Medulla oblongata (tissue), 1 donor: ENCODE measurements at regions not wholly inside any gene's neighbourhood (a gene's known extent, or its start where the extent isn't known, plus 50 kb on each side); places are given as distances from the start of the nearest gene placed in this dataset.
A peak's percentile ranks its signal among the peaks of the same experiment; 100 is the strongest.

Experiments
- DNase-seq: peaks from one replicate; pipeline ENCODE4 v3.0.0-alpha.2; 2015; ENCODE audit errors: extremely low spot score

DNA sequence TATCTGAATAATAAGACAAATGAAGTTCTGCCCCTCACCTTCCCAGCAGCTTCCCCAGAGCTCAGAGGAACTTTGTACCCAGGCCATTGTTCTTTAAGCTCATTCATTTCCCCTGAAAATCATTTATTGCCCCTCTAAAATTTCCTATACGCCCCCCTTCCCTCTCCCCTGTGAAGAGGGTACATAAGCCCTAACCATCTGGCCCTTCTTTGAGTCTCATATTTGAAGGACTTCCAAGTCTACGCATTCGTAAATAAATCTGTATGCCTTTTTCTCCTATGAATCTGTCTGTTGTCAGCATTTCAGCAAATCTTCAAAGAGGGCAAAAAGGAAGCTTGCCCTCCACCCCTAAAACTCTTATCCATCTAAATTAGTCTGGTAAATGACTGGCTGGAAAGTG lies 73.1 kb upstream of the DST start:
- DNase-seq = no peak

- no peak for DNase-seq
Measured at GRCh38 chr6:56714982-56715456, 72.3 kb upstream of the DST start.

- no peak for DNase-seq
Measured at GRCh38 chr6:56714273-56714672, 71.6 kb upstream of the DST start.

DNA sequence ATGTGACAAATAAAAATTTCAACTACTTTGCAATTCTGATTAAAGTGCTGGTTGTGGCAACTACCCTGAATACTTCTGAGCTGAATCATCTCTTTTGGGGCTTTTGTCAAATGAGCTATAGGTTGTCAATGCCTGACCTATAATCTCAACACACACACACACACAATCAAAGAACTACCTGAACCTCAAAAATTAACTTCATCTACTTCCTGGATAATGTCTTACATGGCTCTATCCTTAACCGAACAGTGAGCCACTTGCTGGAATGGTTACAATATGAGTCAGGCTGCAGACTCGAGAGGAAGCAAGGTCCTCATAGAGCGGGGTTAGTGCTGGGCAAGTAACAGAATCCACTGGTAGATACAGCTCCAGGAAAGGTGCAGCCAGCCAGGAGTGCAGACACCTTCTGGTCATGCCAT lies 70.6 kb upstream of the DST start:
- no peak for DNase-seq

- no peak for DNase-seq
Measured at GRCh38 chr6:56710967-56711366, 68.3 kb upstream of the DST start.

- DNase-seq = no peak
Measured at GRCh38 chr6:56709650-56710049, 67.0 kb upstream of the DST start.

DNA sequence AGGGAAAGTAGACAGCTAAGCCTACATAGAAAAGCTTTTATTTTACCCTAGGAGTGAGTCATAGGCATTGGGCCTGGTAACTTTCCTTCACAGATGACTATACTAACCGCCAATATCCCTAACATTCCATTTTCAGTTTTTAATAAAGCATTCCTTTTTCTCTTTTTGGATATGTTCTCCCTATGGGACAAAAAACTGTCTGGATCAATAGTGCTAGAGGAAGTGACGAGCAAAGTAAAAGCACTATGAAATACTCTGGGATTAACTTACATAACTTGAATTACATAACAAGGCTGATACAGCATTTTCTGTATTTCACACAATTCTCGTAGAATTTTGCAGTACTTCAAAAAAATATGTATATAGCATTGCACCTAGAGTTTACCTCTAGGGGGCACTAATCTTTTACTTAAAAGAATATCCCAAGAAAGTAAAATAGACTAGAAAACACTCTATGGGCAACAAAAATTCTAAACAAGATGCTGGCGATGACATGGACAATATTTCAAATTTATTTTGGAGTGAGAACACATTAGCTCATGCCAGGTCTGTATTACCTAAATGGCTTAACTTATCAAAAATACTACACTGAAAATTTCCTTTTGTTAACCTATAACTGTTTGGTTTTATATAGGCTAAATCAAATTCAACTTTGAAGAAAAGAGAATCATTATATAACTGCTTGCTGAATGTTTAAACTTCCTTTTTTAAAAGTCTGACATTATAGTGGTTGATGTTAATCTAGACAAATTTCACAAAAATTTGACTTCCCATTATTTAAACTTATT lies 66.3 kb upstream of the DST start:
- peak; percentile 66 for DNase-seq

DNA sequence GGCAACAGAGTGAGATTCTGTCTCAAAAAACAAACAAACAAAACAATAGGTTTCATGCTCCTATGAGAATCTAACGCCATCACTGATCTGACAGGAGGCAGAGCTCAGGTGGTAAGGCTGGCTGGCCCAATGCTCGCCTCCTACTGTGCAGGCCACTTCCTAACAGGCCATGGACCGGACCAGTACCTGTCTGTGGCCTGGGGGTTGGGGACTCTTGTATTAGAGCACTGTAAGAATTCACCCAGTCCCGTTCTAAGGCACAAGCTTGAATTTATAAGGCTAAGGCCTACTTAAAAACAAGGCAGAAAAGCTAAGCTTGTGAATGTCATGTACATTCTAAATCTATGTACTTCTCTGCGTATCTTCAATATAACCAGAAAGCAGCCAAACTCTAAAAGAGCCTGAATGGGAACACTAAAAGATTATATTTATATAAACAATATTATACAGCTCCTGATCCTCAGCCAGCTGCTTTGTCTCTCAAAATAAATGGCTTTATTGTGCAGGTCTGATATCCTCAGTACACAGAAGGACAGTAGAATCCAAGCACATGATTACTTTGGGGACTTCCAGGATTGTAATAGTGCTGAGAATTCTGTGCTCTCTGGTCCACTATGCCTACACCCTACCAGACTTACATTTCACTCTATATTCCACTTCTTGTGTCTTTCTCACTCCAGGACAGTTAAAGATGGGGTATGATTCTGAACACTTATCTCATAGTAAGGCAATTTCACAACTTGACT lies 64.5 kb upstream of the DST start:
- DNase-seq = peak; percentile 79

GRCh38 chr6:56699066-56699654 lies 56.5 kb upstream of the DST start:
- peak; percentile 74 for DNase-seq

GRCh38 chr6:56695702-56696101 lies 53.0 kb upstream of the DST start:
- no peak for DNase-seq

DNA sequence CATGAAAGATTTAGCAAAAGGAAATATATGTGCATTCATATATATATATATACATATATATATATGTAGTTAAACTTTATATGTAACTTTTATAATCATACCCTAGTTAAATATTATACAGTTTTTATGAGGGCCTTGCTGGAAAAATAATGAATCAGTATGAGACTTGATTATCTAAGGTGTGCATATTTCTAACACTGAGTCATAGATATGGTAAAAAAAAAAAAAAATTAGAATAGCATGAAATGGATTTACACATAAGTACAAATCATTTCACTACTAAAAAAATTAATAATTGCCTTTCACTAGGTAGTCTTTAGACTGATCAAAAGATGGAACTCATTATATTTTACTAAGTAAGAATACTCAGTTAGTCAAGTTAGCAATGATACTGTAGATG lies 51.3 kb upstream of the DST start:
- no peak for DNase-seq

DNA sequence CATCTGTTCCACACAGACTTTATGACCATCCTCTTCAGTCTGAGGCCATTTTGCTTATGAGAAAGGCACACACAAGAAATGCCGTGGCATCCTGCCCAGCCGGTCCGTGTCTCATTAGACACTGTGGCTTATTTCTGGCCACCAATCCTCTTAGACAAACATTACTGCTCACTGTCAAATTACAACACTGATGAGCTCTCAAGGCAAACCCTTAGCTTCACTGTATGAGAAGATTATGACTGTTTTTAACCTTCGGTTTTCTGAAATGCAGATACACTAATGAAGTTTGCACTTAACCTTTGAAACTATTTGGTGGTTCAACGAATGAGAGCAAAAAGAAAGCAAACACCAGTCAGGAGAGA lies 50.5 kb upstream of the DST start:
- peak; percentile 90 for DNase-seq

GRCh38 chr6:56692523-56693245 lies 50.0 kb upstream of the DST start:
- peak; percentile 76 for DNase-seq
